GM21515 (cell line): ENCODE measurements at regions not wholly inside any gene's neighbourhood (a gene's known extent, or its start where the extent isn't known, plus 50 kb on each side); places are given as distances from the start of the nearest gene placed in this dataset.

Source experiments
- ATAC-seq: cut with Tn5 transposase; IDR thresholded peaks from one replicate; pipeline ENCODE4 v1.9.1; 2021; ENCODE audit not compliant: unreplicated experiment

DNA sequence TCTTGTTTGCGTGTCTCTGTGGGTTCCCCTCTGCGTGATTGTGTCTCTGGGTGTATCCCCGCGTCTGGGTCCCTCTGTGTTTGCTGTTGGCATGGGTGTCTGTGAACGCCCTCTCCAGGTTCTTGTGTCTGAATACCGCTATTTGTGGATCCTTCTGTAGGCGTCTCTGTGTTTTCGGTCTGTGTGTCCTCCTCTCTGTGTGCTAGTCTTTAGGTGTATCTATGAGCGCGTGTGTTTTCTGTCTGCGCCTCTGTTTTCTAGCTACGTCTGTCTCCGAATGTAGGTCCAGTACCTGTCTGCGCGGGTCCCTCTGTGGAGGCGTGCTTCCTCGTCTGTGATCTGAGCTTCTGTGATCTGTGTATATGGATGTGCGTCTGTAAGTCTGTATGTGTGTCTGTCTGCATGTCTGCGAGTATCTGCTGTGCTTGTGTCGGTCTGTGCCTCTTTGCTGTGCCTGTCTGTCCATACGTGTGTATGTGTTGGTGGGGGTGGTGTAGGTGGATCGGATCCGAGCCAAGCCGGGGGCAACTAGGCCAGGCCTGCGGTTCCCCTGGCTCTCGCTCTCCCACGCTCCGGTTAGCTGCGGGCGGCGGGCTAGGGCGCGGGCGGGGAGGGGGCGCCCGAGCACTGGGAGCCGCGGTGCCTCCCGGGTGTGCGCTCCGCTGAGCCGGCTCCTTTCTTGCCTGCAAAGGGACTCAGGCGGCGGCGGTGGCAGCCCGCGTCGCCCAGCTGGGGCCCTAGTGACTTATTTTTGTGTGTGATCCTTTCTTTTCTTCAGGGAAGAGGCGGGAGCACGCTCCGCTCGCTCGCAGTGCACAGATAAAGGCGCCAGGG is 105.3 kb upstream of the E2F8 start:
- ATAC-seq = peak; percentile 36

DNA sequence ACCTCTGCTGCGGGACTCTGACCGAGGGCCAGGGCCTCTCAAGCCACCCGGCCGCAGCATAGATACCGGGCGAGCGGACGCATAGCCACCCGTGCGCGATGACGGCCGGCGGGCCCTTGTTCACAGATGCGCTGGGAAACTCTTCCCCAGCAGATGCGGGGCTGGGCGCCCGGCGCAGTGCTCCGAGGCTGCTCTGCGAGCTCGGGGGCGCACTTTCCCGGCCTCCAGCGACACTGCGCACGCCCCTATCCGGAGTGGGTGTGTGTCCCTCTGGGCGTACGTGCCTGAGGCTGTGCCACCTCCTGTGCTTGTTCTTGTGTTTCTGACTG is 104.7 kb upstream of the E2F8 start:
- peak; percentile 38 for ATAC-seq

DNA sequence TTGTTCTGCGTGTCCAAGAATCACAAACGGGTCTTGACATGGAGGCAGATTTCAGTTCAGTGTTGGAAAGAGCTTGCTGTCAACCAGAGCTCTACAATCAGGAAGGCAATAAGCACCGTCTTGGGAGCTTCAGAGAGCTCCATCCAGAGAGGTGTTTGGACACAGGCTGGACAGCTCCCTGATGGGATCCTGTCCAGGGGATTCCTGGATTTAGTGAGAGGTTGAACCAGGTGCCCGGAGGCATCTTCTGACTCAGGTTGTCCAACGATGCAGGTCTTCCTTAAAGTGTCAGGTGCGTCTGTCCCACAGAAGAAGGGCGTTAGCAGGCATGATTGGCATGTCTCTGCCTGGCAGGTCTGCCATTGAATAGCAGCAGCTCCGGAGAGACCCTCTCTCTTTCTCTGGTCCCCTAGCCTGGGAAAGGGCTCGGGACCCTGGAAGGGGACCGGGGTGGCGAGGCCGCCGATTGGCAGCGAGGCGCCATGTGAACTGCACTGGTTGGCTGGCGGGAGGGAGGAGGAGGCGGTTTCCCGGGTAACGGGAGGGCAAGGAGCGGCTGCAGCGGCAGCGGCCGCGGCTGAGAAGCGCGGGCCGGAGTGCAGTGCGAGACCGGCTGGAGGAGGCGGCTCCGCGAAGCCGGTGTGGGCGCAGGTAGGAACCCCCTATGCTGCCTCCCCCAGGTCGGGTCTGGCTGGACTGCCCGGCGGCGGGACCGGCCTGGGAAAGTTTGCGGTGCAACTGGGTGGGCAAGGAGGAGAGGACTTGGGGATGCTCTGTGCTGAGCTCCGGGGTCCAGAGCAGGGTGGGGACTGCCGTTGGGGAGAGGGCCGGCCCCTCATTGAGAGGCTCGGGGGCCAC is 104.1 kb upstream of the E2F8 start:
- no peak for ATAC-seq

GRCh38 chr11:19342036-19342435 is 101.3 kb upstream of the E2F8 start:
- ATAC-seq = no peak

DNA sequence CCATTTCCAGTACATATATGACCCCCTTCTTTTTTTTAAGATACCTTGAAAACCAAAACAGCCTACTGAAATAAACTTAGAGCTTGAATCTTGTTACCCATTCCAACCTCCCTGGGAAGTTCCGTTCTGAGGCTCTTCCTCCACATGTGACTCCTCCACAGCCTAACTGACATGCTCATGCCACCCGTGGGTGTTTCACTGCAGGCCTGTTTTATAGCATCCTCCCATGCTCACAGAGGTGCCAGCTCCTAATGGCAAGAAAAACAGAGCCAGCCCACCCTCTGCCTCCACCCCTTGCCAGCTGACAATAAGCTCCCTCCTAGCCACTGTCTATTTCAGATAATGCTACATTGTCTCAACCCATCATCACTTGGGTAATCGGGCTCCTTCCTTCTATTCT is 97.6 kb upstream of the E2F8 start:
- no peak for ATAC-seq

DNA sequence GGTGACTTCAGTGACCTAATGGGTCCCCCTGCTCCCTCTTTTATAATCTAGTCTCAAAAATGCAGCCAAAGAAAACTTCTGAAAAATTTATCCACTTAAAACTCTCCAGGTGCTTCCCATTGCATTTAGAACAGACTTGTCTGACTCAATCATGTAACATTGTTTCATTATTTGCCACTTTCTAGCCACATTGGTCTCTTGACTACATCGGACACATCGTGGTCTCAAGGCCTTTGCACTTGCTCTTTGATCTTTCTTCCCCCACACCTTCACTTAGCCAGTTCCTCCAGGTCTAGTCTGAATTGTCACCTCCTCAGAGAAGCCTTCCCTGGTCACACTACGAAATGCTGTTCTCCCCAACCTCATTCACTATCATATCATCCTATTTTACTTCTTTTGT is 97.0 kb upstream of the E2F8 start:
- ATAC-seq = no peak

- ATAC-seq = no peak
Observed at GRCh38 chr11:19336331-19336730, 95.6 kb upstream of the E2F8 start.

DNA sequence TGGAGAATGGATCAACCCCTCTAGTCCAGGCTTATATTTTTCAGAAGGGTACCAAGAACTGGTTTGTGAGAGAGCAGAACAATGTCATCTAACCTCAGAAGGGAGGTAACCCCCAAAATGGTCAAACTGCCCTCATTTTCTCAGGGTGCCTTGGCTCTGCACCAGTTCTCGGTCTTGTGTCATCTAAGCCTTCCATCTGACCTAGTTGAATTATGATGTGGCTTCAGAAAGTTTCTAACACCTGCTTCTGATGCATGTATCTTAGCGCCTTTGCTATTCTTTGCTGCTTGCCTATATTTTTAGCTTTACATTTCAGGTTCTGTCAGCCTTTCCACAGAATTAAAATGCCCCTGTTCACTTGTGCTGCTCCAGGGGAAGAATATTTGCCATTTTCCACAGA is 91.7 kb upstream of the E2F8 start:
- peak; percentile 88 for ATAC-seq

DNA sequence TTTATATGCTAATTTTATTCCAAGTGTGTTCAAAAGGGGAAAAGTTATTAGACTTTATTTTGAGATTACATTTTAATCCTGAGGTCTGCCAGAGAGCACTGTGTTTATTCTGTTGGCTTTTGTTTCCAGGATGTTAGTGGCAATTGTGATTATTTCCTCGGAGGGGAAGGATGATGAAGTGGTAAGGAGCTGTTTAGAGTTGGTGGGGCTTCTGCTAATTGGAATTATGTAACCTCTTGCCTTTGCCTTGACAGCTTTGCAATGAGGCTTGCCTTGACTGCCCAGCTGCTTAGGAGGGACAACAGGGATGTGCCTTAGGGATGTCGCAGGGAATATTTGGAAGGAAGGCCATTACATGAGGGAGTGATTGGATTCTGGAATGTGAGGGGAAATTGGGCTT is 89.7 kb upstream of the E2F8 start:
- ATAC-seq = no peak

- no peak for ATAC-seq
Observed at GRCh38 chr11:19329970-19330369, 89.2 kb upstream of the E2F8 start.

DNA sequence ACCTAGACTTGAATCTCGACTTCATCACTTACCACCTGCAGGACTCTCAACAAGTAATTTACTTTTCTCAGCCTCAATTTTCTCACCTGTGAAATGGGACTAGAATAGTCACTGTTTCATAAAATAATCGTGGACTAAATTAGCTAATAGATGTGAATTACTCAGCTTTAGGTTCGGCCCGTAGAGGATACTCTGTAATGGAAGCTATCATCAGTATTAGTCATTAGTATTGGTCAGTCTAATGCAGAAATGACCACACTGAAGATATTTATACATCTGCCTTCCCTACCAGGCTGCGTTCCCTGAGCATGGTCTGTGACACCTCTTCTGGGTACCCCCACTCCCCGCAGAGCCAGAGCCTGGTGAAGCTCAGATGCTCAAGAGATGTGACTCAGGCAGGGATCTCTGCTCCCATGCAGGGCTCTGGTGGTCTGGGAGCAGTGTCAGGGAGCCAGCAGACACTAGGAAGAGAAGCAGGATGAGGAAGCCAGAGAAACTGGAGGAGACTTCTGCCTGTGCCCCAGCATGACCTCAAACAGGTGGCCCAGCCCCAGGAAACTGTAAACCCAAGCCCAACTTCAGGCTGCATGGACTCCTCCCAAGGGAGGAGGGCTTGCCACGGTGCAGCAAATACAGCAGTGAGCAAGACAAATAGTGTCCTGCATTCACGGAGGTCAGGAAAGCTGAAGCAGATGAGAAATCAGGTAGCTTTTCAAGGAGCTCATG is 88.0 kb upstream of the E2F8 start:
- ATAC-seq = no peak

DNA sequence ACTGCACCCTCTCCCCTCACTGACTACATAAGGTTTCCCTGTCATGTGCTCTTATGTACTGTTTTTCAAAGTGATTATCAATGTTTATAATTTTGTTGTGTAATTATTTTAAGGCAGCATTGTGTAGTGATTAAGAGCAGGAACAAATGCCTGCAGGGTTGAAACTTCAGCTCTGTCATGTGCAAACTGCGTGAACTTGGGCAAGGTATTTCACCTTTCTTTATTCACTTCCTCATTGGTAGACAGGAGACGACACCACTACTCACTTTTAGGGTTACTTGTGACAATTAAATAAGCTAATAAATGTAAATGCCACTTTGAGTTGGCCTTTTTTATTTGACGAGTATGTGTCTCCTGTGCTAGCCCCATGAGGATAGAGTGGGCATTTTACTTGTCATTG is 86.5 kb upstream of the E2F8 start:
- no peak for ATAC-seq

- ATAC-seq = no peak
Observed at GRCh38 chr11:19326499-19326898, 85.8 kb upstream of the E2F8 start.

DNA sequence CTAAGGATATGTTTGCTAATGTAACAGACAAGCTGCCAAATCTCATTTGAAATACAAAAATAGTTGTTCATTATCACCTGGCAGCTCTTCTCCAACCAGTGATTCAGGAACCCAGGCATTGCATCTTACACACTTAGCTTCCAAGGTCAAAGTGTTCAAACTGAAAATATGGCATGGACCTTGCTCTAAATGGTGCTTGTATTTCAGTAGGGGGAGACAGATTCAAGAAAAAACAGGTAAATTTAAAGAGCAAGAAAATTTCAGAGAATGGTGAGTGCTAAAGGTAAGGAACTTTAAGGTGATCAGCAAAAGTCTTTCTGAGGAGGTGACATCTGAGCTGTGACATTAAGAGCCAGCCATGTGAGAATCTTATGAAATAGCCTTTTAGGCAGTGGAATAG is 82.8 kb upstream of the E2F8 start:
- ATAC-seq = no peak

- ATAC-seq = no peak
Observed at GRCh38 chr11:19321351-19321750, 80.6 kb upstream of the E2F8 start.

- no peak for ATAC-seq
Observed at GRCh38 chr11:19320827-19321226, 80.1 kb upstream of the E2F8 start.

- no peak for ATAC-seq
Observed at GRCh38 chr11:19316434-19316833, 75.7 kb upstream of the E2F8 start.

- ATAC-seq = no peak
Observed at GRCh38 chr11:19315511-19315910, 74.8 kb upstream of the E2F8 start.

GRCh38 chr11:19313140-19313539 is 72.4 kb upstream of the E2F8 start:
- ATAC-seq = no peak

DNA sequence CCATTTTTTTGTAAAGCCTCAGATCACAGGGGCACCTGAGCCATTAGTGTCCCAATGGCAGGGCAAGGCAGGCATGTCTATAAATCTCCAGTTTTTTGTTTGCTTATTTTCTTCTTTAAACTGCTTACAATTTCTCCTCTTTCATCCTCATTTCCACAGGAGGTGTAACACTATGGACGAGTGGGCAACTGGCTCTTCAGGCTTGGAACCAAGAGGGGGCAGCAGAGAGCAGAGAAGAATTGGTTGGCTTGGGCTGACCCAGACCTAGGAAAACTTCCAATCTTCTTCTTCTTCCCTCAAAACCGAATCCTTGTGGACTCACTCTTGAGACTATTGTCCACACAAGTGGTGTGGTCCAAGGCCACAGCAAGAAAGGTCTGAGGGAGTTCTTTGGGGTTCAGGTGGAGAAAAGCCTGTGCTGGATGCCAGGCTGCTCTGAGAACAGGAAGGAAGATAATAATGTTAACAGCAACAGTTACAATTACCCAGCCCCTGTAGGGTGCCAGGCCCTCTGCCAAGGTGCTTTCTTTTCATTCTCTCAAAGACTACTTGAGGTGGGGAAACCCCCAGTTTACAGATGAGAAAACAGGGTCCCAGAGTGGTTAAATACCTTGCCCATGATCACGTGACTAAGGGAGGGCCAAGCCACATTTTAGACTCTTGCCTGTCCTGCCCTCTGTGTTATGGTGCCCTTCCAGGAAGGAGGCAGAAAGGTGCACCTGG is 70.7 kb upstream of the E2F8 start:
- ATAC-seq = peak; percentile 76

GRCh38 chr11:19307498-19307897 is 66.8 kb upstream of the E2F8 start:
- ATAC-seq = no peak
